Cardiac muscle cell (in vitro differentiated cells and primary cell): ENCODE measurements at regions not wholly inside any gene's neighbourhood (a gene's known extent, or its start where the extent isn't known, plus 50 kb on each side); places are given as distances from the start of the nearest gene placed in this dataset.

Source experiments
- DNase-seq, 2 donors: peaks; one replicate each; pipeline versions ENCODE4 v3.0.0 to v3.0.0-alpha.2; 2010 to 2017; ENCODE audit warnings: low read depth in 1 of 2, low spot score in 1 of 2
- H3K27ac ChIP-seq: fragments of 200-600 bp; sonication (generic); 2 replicates; pipeline ENCODE4 v1.5.1; 2016
- H3K27me3 ChIP-seq: fragments of 200-600 bp; sonication (generic); 2 replicates; pipeline ENCODE4 v1.6.0; 2016; ENCODE audit warnings: control low read depth
- H3K36me3 ChIP-seq: fragments of 200-600 bp; sonication (generic); 2 replicates; pipeline ENCODE4 v1.5.1; 2016; ENCODE audit warnings: control low read depth
- H3K4me1 ChIP-seq: fragments of 200-600 bp; sonication (generic); 2 replicates; pipeline ENCODE4 v1.8.1; 2017; ENCODE audit warnings: low read depth, mild to moderate bottlenecking, mixed run types
- H3K4me3 ChIP-seq: fragments of 200-600 bp; sonication (generic); 2 replicates; pipeline ENCODE4 v1.5.1; 2016; ENCODE audit warnings: mild to moderate bottlenecking
- H3K9me3 ChIP-seq: fragments of 200-600 bp; sonication (generic); 2 replicates; pipeline ENCODE4 v1.5.1; 2017; ENCODE audit warnings: low read depth, mild to moderate bottlenecking, control low read depth
- CTCF ChIP-seq: IDR thresholded peaks from 2 replicates; pipeline ENCODE4 v1.5.1; 2012; ENCODE audit warnings: low read depth, mild to moderate bottlenecking, low read length

GRCh38 chr2:139790807-139791752 lies 1010.9 kb upstream of the NXPH2 start:
- no peaks in the 10 kb centered on the region for H3K9me3 ChIP-seq
- H3K36me3 ChIP-seq: no peaks in the 10 kb centered on the region
- H3K27me3 ChIP-seq: no peaks in the 10 kb centered on the region
- peak; percentile 21 to 57 for DNase-seq
- H3K4me3 ChIP-seq: no peak overlapping the region
- H3K27ac ChIP-seq: no peak overlapping the region
- no peaks in the 10 kb centered on the region for H3K4me1 ChIP-seq
- TF ChIP-seq CTCF: peak; percentile 34

GRCh38 chr2:139790136-139790535 lies 1009.9 kb upstream of the NXPH2 start:
- H3K27me3 ChIP-seq: no peaks in the 10 kb centered on the region
- no peaks in the 10 kb centered on the region for H3K9me3 ChIP-seq
- no peak overlapping the region for H3K27ac ChIP-seq
- TF ChIP-seq CTCF: no peak
- H3K4me3 ChIP-seq: no peak overlapping the region
- no peaks in the 10 kb centered on the region for H3K4me1 ChIP-seq
- H3K36me3 ChIP-seq: no peaks in the 10 kb centered on the region
- DNase-seq: peak in 1 of 2 donors; percentile 1

- DNase-seq: no peak
- no peaks in the 10 kb centered on the region for H3K27me3 ChIP-seq
- no peak overlapping the region for H3K27ac ChIP-seq
Measured at GRCh38 chr2:139778732-139779131, 998.5 kb upstream of the NXPH2 start.

GRCh38 chr2:139773720-139774277 lies 993.6 kb upstream of the NXPH2 start:
- no peak for TF ChIP-seq CTCF
- DNase-seq: no peak
- Histone ChIP-seq H3K4me1 (no peaks in the 10 kb centered on the region), H3K9me3 (no peaks in the 10 kb centered on the region), H3K4me3 (no peak overlapping the region), H3K27me3 (no peaks in the 10 kb centered on the region), H3K36me3 (no peaks in the 10 kb centered on the region), H3K27ac (no peak overlapping the region)

More at GRCh38 chr2:139778732-139779131, 998.5 kb upstream of the NXPH2 start:
- no peaks in the 10 kb centered on the region for H3K4me1 ChIP-seq
- TF ChIP-seq CTCF: no peak
- H3K4me3 ChIP-seq: no peak overlapping the region
- H3K36me3 ChIP-seq: no peaks in the 10 kb centered on the region
- H3K9me3 ChIP-seq: no peaks in the 10 kb centered on the region

GRCh38 chr2:139769633-139770032 lies 989.4 kb upstream of the NXPH2 start:
- DNase-seq: no peak
- no peak for TF ChIP-seq CTCF
- H3K27me3 ChIP-seq: no peaks in the 10 kb centered on the region
- no peak overlapping the region for H3K27ac ChIP-seq
- no peak overlapping the region for H3K4me3 ChIP-seq
- H3K9me3 ChIP-seq: no peaks in the 10 kb centered on the region
- H3K36me3 ChIP-seq: no peaks in the 10 kb centered on the region
- no peaks in the 10 kb centered on the region for H3K4me1 ChIP-seq
